GM23248 (cell line): ENCODE measurements at regions not wholly inside any gene's neighbourhood (a gene's known extent, or its start where the extent isn't known, plus 50 kb on each side); places are given as distances from the start of the nearest gene placed in this dataset.

Experiments used
- EZH2 ChIP-seq: fragments of 200-600 bp; sonication (generic); IDR thresholded peaks from 2 replicates; pipeline ENCODE4 v1.6.1; 2018; ENCODE audit warnings: antibody characterized with exemption, mild to moderate bottlenecking; ENCODE audit not compliant: insufficient read depth, poor library complexity, severe bottlenecking
- EZH2phosphoT487 ChIP-seq: fragments of 200-600 bp; sonication (generic); IDR thresholded peaks from 2 replicates; pipeline ENCODE4 v1.6.1; 2018; ENCODE audit warnings: antibody characterized with exemption, moderate library complexity, mild to moderate bottlenecking, low read depth; ENCODE audit not compliant: insufficient read depth

DNA sequence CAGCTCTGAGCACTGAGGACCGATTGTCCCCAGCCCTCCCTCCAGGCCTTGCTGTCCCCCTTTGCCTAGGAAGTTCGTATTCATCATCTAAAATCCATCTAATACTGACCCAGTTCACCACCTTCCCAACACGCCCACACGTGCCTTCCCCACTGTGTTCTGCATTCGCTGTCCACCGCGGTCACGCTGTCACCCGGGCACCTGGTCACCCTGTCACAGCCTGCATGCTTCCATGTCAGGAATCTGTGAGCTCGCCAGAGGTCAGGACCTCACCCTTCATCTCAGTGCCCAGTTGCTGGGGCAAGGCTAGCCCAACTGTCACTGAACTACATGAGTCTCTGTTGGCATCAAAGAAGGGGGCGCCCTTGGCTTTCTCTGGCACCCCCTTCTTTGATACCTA, 82.9 kb upstream of the RUFY1 start:
- TF ChIP-seq EZH2, result no peak
- TF ChIP-seq EZH2phosphoT487, result no peak
